Neural progenitor cell (in vitro differentiated cells): ENCODE measurements at regions not wholly inside any gene's neighbourhood (a gene's known extent, or its start where the extent isn't known, plus 50 kb on each side); places are given as distances from the start of the nearest gene placed in this dataset.
A peak's percentile ranks its signal among the peaks of the same experiment; 100 is the strongest.

Source experiments
- DNase-seq: peaks from one replicate; pipeline ENCODE4 v3.0.0-alpha.2; 2016; ENCODE audit warnings: low spot score
- H2AFZ ChIP-seq: fragments of 200-600 bp; sonication (generic); replicated peaks from 2 replicates; pipeline ENCODE4 v1.6.1; 2016; ENCODE audit warnings: antibody characterized with exemption
- H3F3A ChIP-seq: fragments of 200-600 bp; sonication (generic); 2 replicates; pipeline ENCODE4 v1.6.1; 2016; ENCODE audit warnings: antibody characterized with exemption, low read depth
- H3K27ac ChIP-seq: fragments of 200-600 bp; sonication (generic); 2 replicates; pipeline ENCODE4 v1.5.1; 2016; ENCODE audit warnings: mild to moderate bottlenecking
- H3K27me3 ChIP-seq: fragments of 200-600 bp; sonication (generic); 2 replicates; pipeline ENCODE4 v1.6.1; 2016; ENCODE audit warnings: mild to moderate bottlenecking, moderate library complexity
- H3K36me3 ChIP-seq: fragments of 200-600 bp; sonication (generic); 2 replicates; pipeline ENCODE4 v1.5.1; 2016
- H3K4me1 ChIP-seq: fragments of 200-600 bp; sonication (generic); 2 replicates; pipeline ENCODE4 v1.6.1; 2016; ENCODE audit warnings: mixed run types
- H3K4me2 ChIP-seq: fragments of 200-600 bp; sonication (generic); 2 replicates; pipeline ENCODE4 v1.6.1; 2016
- H3K4me3 ChIP-seq: fragments of 200-600 bp; sonication (generic); 2 replicates; pipeline ENCODE4 v1.5.1; 2016
- H3K79me2 ChIP-seq: fragments of 200-600 bp; sonication (generic); 2 replicates; pipeline ENCODE4 v1.6.1; 2016; ENCODE audit warnings: low read depth
- H3K9ac ChIP-seq: fragments of 200-600 bp; sonication (generic); 2 replicates; pipeline ENCODE4 v1.6.1; 2016
- H3K9me3 ChIP-seq: fragments of 200-600 bp; sonication (generic); 2 replicates; pipeline ENCODE4 v1.5.1; 2016; ENCODE audit warnings: low read depth
- H4K20me1 ChIP-seq: fragments of 200-600 bp; sonication (generic); 2 replicates; pipeline ENCODE4 v1.6.1; 2016; ENCODE audit warnings: low read depth
- H3K27ac Mint-ChIP-seq: 3 replicates; pipeline ENCODE4 v1.8.0; 2021; ENCODE audit warnings: mixed read lengths
- H3K27me3 Mint-ChIP-seq: 2 replicates; pipeline ENCODE4 v1.8.0; 2022; ENCODE audit warnings: low read depth, mild to moderate bottlenecking, inconsistent platforms, moderate library complexity, mixed read lengths; ENCODE audit not compliant: insufficient read depth
- H3K36me3 Mint-ChIP-seq: 3 replicates; pipeline ENCODE4 v1.8.0; 2021; ENCODE audit warnings: mixed read lengths
- H3K4me1 Mint-ChIP-seq: 3 replicates; pipeline ENCODE4 v1.8.0; 2021; ENCODE audit warnings: mixed read lengths
- H3K4me3 Mint-ChIP-seq: 3 replicates; pipeline ENCODE4 v1.8.0; 2021; ENCODE audit warnings: mild to moderate bottlenecking, moderate library complexity, mixed read lengths
- H3K9me3 Mint-ChIP-seq: 3 replicates; pipeline ENCODE4 v1.8.0; 2020; ENCODE audit warnings: mixed read lengths
- CTCF ChIP-seq: fragments of 200-600 bp; sonication (generic); IDR thresholded peaks from 2 replicates; pipeline ENCODE4 v1.5.1; 2017; ENCODE audit warnings: antibody characterized with exemption, mild to moderate bottlenecking
- EZH2 ChIP-seq: fragments of 200-600 bp; sonication (generic); IDR thresholded peaks from 2 replicates; pipeline ENCODE4 v1.6.1; 2017; ENCODE audit warnings: antibody characterized with exemption, mild to moderate bottlenecking, moderate library complexity
- EZH2phosphoT487 ChIP-seq: fragments of 200-600 bp; sonication (generic); IDR thresholded peaks from 2 replicates; pipeline ENCODE4 v1.6.1; 2017; ENCODE audit warnings: antibody characterized with exemption

- no peaks in the 10 kb centered on the region for H3K36me3 ChIP-seq
- H2AFZ ChIP-seq: no peak overlapping the region
- H3K4me3 Mint-ChIP-seq: no peak overlapping the region
- H3K79me2 ChIP-seq: no peaks in the 10 kb centered on the region
- no peak overlapping the region for H3K4me3 ChIP-seq
- H3K27me3 ChIP-seq: no peaks in the 10 kb centered on the region
- H4K20me1 ChIP-seq: no peaks in the 10 kb centered on the region
- H3K27me3 Mint-ChIP-seq: peaks cover 2% of the 10 kb centered on the region
- H3K36me3 Mint-ChIP-seq: no peaks in the 10 kb centered on the region
- no peak overlapping the region for H3K27ac ChIP-seq
- H3K4me1 ChIP-seq: no peaks in the 10 kb centered on the region
- H3K4me1 Mint-ChIP-seq: no peaks in the 10 kb centered on the region
- H3K4me2 ChIP-seq: no peak overlapping the region
- no peak for TF ChIP-seq EZH2
- no peaks in the 10 kb centered on the region for H3K9me3 Mint-ChIP-seq
- H3K9ac ChIP-seq: no peak overlapping the region
- no peaks in the 10 kb centered on the region for H3K9me3 ChIP-seq
- DNase-seq: no peak
- no peaks in the 10 kb centered on the region for H3F3A ChIP-seq
- no peak overlapping the region for H3K27ac Mint-ChIP-seq
Observed at GRCh38 chr18:54035927-54036326, 188.5 kb downstream of the MBD2 start.

GRCh38 chr18:54033052-54033451 lies 191.4 kb downstream of the MBD2 start:
- no peak overlapping the region for H2AFZ ChIP-seq
- no peaks in the 10 kb centered on the region for H3K9me3 ChIP-seq
- H4K20me1 ChIP-seq: no peaks in the 10 kb centered on the region
- H3K36me3 Mint-ChIP-seq: no peaks in the 10 kb centered on the region
- no peaks in the 10 kb centered on the region for H3F3A ChIP-seq
- DNase-seq: no peak
- peaks cover 2% of the 10 kb centered on the region for H3K27me3 Mint-ChIP-seq
- H3K27ac Mint-ChIP-seq: no peak overlapping the region
- no peaks in the 10 kb centered on the region for H3K4me1 Mint-ChIP-seq
- no peaks in the 10 kb centered on the region for H3K4me1 ChIP-seq
- no peak overlapping the region for H3K4me2 ChIP-seq
- H3K27me3 ChIP-seq: no peaks in the 10 kb centered on the region
- TF ChIP-seq EZH2 (no peak), CTCF (no peak), EZH2phosphoT487 (no peak)
- no peaks in the 10 kb centered on the region for H3K36me3 ChIP-seq
- no peak overlapping the region for H3K27ac ChIP-seq
- no peaks in the 10 kb centered on the region for H3K79me2 ChIP-seq
- H3K9ac ChIP-seq: no peak overlapping the region
- no peaks in the 10 kb centered on the region for H3K9me3 Mint-ChIP-seq
- H3K4me3 ChIP-seq: no peak overlapping the region
- no peak overlapping the region for H3K4me3 Mint-ChIP-seq

GRCh38 chr18:54032412-54032811 lies 192.1 kb downstream of the MBD2 start:
- Mint-ChIP-seq H3K9me3 (no peaks in the 10 kb centered on the region), H3K4me1 (no peaks in the 10 kb centered on the region), H3K36me3 (no peaks in the 10 kb centered on the region), H3K4me3 (no peak overlapping the region), H3K27ac (no peak overlapping the region), H3K27me3 (peaks cover 2% of the 10 kb centered on the region)
- Histone ChIP-seq H3K27ac (no peak overlapping the region), H3K4me2 (no peak overlapping the region), H3K4me3 (no peak overlapping the region), H3K36me3 (no peaks in the 10 kb centered on the region), H2AFZ (no peak overlapping the region), H3K9me3 (no peaks in the 10 kb centered on the region), H3K79me2 (no peaks in the 10 kb centered on the region), H3F3A (no peaks in the 10 kb centered on the region), H3K4me1 (no peaks in the 10 kb centered on the region), H3K27me3 (no peaks in the 10 kb centered on the region), H4K20me1 (no peaks in the 10 kb centered on the region), H3K9ac (no peak overlapping the region)
- DNase-seq: no peak
- no peak for TF ChIP-seq CTCF
- no peak for TF ChIP-seq EZH2
- TF ChIP-seq EZH2phosphoT487: no peak

- H3K27ac ChIP-seq: no peak overlapping the region
- H3F3A ChIP-seq: no peaks in the 10 kb centered on the region
- H3K36me3 Mint-ChIP-seq: no peaks in the 10 kb centered on the region
- H3K9me3 ChIP-seq: no peaks in the 10 kb centered on the region
- H3K79me2 ChIP-seq: no peaks in the 10 kb centered on the region
- no peak overlapping the region for H3K9ac ChIP-seq
- H3K4me3 Mint-ChIP-seq: no peak overlapping the region
- no peaks in the 10 kb centered on the region for H3K4me1 Mint-ChIP-seq
- no peak overlapping the region for H2AFZ ChIP-seq
- H3K4me3 ChIP-seq: no peak overlapping the region
- no peaks in the 10 kb centered on the region for H3K27me3 Mint-ChIP-seq
- no peak for DNase-seq
- H4K20me1 ChIP-seq: no peaks in the 10 kb centered on the region
- no peaks in the 10 kb centered on the region for H3K36me3 ChIP-seq
- no peak overlapping the region for H3K4me2 ChIP-seq
- no peaks in the 10 kb centered on the region for H3K4me1 ChIP-seq
- peak overlapping the region; percentile 21 for H3K27ac Mint-ChIP-seq
- TF ChIP-seq CTCF: no peak
- TF ChIP-seq EZH2phosphoT487: no peak
- no peaks in the 10 kb centered on the region for H3K9me3 Mint-ChIP-seq
- no peaks in the 10 kb centered on the region for H3K27me3 ChIP-seq
Observed at GRCh38 chr18:54031243-54031642, 193.2 kb downstream of the MBD2 start.
